A673 (cell line): ENCODE measurements at regions not wholly inside any gene's neighbourhood (a gene's known extent, or its start where the extent isn't known, plus 50 kb on each side); places are given as distances from the start of the nearest gene placed in this dataset.

Experiments used
- CTCF ChIP-seq: fragments of 300-800, 200-600 bp; sonication (generic); conservative IDR thresholded peaks from 2 replicates; pipeline ENCODE4 v1.5.1; 2017; ENCODE audit warnings: low read depth, mild to moderate bottlenecking, antibody characterized with exemption, low read length, moderate library complexity, mixed read lengths
- EZH2 ChIP-seq: fragments of 200-600 bp; sonication (generic); IDR thresholded peaks from 2 replicates; pipeline ENCODE4 v1.6.1; 2017; ENCODE audit warnings: borderline replicate concordance, low read depth, mild to moderate bottlenecking, mixed read lengths, antibody characterized with exemption, low read length; ENCODE audit not compliant: poor library complexity, severe bottlenecking

GRCh38 chr1:217106231-217106901 is 383.1 kb upstream of the ESRRG start:
- TF ChIP-seq CTCF (no peak), EZH2 (no peak)
